OCI-LY3 (cell line): ENCODE measurements at regions not wholly inside any gene's neighbourhood (a gene's known extent, or its start where the extent isn't known, plus 50 kb on each side); places are given as distances from the start of the nearest gene placed in this dataset.

Experiments used
- H2AFZ ChIP-seq: fragments of 200-600, 300-600 bp; shearing (Covaris generic); 2 replicates; pipeline ENCODE4 v1.6.0; 2014; ENCODE audit warnings: antibody characterized with exemption, low read depth, low read length
- H3K27ac ChIP-seq: fragments of 200-600, 300-600 bp; sonication (generic); 2 replicates; pipeline ENCODE4 v1.5.1; 2014; ENCODE audit warnings: mild to moderate bottlenecking, low read length, moderate library complexity, mixed read lengths
- H3K27me3 ChIP-seq: fragments of 200-600, 300-600 bp; sonication (generic); 2 replicates; pipeline ENCODE4 v1.6.1; 2014; ENCODE audit warnings: low read depth, low read length, mixed read lengths
- H3K36me3 ChIP-seq: fragments of 200-600, 300-600 bp; sonication (generic); replicated peaks from 2 replicates; pipeline ENCODE3; 2014; ENCODE audit warnings: low read depth, low read length, mixed read lengths
- H3K4me1 ChIP-seq: fragments of 300-600, 200-600 bp; sonication (generic); 2 replicates; pipeline ENCODE4 v1.6.1; 2014; ENCODE audit warnings: low read length, mixed read lengths
- H3K4me2 ChIP-seq: fragments of 200-600, 300-600 bp; sonication (generic); 2 replicates; pipeline ENCODE4 v1.6.1; 2014; ENCODE audit warnings: low read length, mixed read lengths
- H3K4me3 ChIP-seq: fragments of 300-600, 200-600 bp; sonication (generic); 2 replicates; pipeline ENCODE4 v1.5.1; 2014; ENCODE audit warnings: antibody characterized with exemption, mild to moderate bottlenecking, low read length, moderate library complexity
- H3K79me2 ChIP-seq: fragments of 300-600, 200-600 bp; shearing (Covaris generic); 2 replicates; pipeline ENCODE4 v1.6.1; 2014; ENCODE audit warnings: mild to moderate bottlenecking, low read length, mixed read lengths
- H3K9ac ChIP-seq: fragments of 300-600, 200-600 bp; shearing (Covaris generic); 2 replicates; pipeline ENCODE4 v1.6.0; 2014; ENCODE audit warnings: mild to moderate bottlenecking, low read length, moderate library complexity
- H3K9me3 ChIP-seq: fragments of 200-600, 300-600 bp; shearing (Covaris generic); 2 replicates; pipeline ENCODE4 v1.6.1; 2014; ENCODE audit warnings: low read length, mixed read lengths; ENCODE audit not compliant: insufficient read depth
- H4K20me1 ChIP-seq: fragments of 200-600, 300-600 bp; sonication (generic); 2 replicates; pipeline ENCODE4 v1.6.1; 2016; ENCODE audit warnings: low read length, mixed read lengths; ENCODE audit not compliant: insufficient read depth
- EZH2phosphoT487 ChIP-seq: fragments of 200-600 bp; shearing (Covaris generic); IDR thresholded peaks from 2 replicates; pipeline ENCODE4 v1.6.1; 2018; ENCODE audit warnings: antibody characterized with exemption, mixed run types, low read depth
- TF ChIP-seq, protein P1 (sequence below): fragments of 200-600, 300-600 bp; sonication (generic); IDR thresholded peaks from 2 replicates; pipeline ENCODE4 v1.5.1; 2014; ENCODE audit warnings: antibody characterized with exemption, low read length, low read depth

DNA sequence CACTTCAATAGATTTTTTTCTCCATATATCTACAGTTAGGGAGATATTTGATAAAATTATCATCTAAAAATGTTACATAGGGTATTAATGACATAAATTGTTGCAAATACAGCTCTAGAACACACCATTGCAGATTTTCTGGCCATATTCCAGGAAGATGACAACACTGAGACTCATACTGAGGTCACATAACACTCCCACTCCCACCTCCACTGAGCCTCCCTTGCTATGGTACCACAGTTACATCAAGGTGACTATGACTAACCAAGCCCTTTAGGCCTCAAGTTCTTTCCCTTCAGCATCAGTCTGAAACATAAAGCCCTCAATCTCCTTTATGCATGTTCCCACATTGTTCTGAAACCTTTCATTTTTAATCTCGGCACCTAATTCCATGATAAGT, 932.0 kb upstream of the IGFBP7 start:
- H3K27me3 ChIP-seq = no peaks in the 10 kb centered on the region
- no peaks in the 10 kb centered on the region for H3K79me2 ChIP-seq
- H4K20me1 ChIP-seq = no peaks in the 10 kb centered on the region
- no peak overlapping the region for H3K9ac ChIP-seq
- no peak overlapping the region for H3K4me2 ChIP-seq
- H2AFZ ChIP-seq = no peak overlapping the region
- no peak overlapping the region for H3K4me3 ChIP-seq
- TF ChIP-seq, protein P1, sequence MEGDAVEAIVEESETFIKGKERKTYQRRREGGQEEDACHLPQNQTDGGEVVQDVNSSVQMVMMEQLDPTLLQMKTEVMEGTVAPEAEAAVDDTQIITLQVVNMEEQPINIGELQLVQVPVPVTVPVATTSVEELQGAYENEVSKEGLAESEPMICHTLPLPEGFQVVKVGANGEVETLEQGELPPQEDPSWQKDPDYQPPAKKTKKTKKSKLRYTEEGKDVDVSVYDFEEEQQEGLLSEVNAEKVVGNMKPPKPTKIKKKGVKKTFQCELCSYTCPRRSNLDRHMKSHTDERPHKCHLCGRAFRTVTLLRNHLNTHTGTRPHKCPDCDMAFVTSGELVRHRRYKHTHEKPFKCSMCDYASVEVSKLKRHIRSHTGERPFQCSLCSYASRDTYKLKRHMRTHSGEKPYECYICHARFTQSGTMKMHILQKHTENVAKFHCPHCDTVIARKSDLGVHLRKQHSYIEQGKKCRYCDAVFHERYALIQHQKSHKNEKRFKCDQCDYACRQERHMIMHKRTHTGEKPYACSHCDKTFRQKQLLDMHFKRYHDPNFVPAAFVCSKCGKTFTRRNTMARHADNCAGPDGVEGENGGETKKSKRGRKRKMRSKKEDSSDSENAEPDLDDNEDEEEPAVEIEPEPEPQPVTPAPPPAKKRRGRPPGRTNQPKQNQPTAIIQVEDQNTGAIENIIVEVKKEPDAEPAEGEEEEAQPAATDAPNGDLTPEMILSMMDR = no peak
- no peak for TF ChIP-seq EZH2phosphoT487
- no peaks in the 10 kb centered on the region for H3K4me1 ChIP-seq
- no peak overlapping the region for H3K27ac ChIP-seq
- H3K9me3 ChIP-seq = 0 out of 2 replicates have a peak, but pooled peaks cover 3% of the 10 kb centered on the region
- H3K36me3 ChIP-seq = no peaks in the 10 kb centered on the region

DNA sequence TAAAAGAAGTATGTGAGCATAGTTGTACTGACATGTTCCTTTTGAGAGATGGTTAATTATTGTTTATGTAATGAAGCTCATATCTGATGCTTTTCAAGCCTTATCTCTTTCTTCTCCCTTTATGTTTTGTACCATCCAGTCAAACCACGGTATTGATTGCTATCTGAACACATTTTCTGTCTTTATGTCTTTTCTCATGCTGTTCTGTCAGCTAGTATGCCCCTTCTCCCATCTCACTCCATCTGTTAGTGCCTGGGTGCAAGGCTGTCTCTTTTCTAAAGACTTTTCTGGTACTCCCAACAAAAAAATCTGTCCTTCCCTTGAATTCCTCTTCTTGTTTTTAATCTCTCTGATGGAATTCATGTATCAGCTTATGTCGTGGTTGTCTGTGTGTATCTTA, 883.8 kb upstream of the IGFBP7 start:
- TF ChIP-seq, protein P1 = no peak
- no peak for TF ChIP-seq EZH2phosphoT487
- no peaks in the 10 kb centered on the region for H3K27me3 ChIP-seq
- H4K20me1 ChIP-seq = no peaks in the 10 kb centered on the region
- H3K27ac ChIP-seq = no peak overlapping the region
- H3K9me3 ChIP-seq = no peaks in the 10 kb centered on the region
- no peak overlapping the region for H3K9ac ChIP-seq
- H3K79me2 ChIP-seq = no peaks in the 10 kb centered on the region
- no peak overlapping the region for H3K4me2 ChIP-seq
- no peak overlapping the region for H2AFZ ChIP-seq
- no peaks in the 10 kb centered on the region for H3K4me1 ChIP-seq
- H3K4me3 ChIP-seq = no peak overlapping the region
- H3K36me3 ChIP-seq = no peaks in the 10 kb centered on the region

DNA sequence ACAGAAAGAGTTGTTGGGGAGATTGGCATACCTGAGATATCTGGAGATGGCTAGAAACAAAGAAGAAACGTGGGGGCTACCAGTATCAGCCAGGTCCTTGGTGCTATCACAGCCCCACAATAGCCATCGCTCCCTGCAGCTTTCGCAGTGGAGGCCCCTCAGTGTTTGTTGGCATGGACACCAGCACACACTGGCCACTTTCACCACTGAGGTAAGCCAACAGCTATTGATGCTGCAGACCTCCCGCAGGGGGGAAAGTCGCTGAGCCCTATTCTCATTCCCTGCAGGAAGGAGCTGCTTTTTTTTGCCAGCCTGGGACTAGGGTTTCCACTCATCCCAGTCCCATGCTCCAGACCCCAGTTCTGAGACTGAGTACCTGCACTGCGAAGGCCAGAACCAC, 879.2 kb upstream of the IGFBP7 start:
- H3K9ac ChIP-seq = no peak overlapping the region
- no peaks in the 10 kb centered on the region for H3K4me1 ChIP-seq
- H4K20me1 ChIP-seq = no peaks in the 10 kb centered on the region
- H2AFZ ChIP-seq = no peak overlapping the region
- no peak overlapping the region for H3K4me3 ChIP-seq
- H3K36me3 ChIP-seq = no peaks in the 10 kb centered on the region
- no peak overlapping the region for H3K4me2 ChIP-seq
- TF ChIP-seq EZH2phosphoT487 = no peak
- TF ChIP-seq, protein P1 = no peak
- H3K9me3 ChIP-seq = no peaks in the 10 kb centered on the region
- H3K79me2 ChIP-seq = no peaks in the 10 kb centered on the region
- no peak overlapping the region for H3K27ac ChIP-seq
- H3K27me3 ChIP-seq = no peaks in the 10 kb centered on the region

DNA sequence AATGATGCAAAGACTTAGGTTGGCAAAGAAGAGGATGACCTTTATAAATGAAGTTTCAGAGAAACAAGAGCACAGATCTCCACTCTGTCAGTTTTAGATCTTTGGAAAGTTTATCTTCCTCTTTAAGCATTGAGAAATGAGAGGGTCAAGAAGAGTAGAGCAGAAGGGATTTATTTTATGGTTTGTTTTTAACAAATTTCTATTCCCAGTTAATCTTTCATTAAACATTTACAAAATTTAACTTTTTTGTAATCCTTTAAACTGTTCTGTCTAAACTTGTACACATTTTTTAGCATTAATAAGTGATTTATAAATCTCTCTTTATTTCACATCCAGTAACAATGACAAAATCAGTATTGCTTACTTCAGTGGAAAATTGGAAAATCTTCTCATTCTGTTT, 875.0 kb upstream of the IGFBP7 start:
- no peaks in the 10 kb centered on the region for H3K4me1 ChIP-seq
- TF ChIP-seq, protein P1 = no peak
- no peak for TF ChIP-seq EZH2phosphoT487

More for the DNA sequence above, 875.0 kb upstream of the IGFBP7 start:
- Histone ChIP-seq H2AFZ (no peak overlapping the region), H3K79me2 (no peaks in the 10 kb centered on the region), H3K4me2 (no peak overlapping the region), H3K36me3 (no peaks in the 10 kb centered on the region), H3K9me3 (no peaks in the 10 kb centered on the region), H3K4me3 (no peak overlapping the region), H3K27ac (no peak overlapping the region), H4K20me1 (no peaks in the 10 kb centered on the region), H3K9ac (no peak overlapping the region), H3K27me3 (no peaks in the 10 kb centered on the region)
